Activated T-cell treated with anti-CD3 and anti-CD28 coated beads, Interleukin-2, amount 50 U/mL, for 72 hours (primary cell): ENCODE measurements at regions not wholly inside any gene's neighbourhood (a gene's known extent, or its start where the extent isn't known, plus 50 kb on each side); places are given as distances from the start of the nearest gene placed in this dataset.
"Not testable (repeated sequence)": the region's sequence is repeated elsewhere in the genome, so short reads cannot be mapped to it uniquely, and the experiment has no call there.

Experiments
- ATAC-seq, 2 donors: fragments of 150-1000 bp; cut with Tn5 transposase; replicated peaks in 1 of 2; 2 replicates each; pipeline ENCODE4 v1.10.0; 2021; ENCODE audit warnings: moderate library complexity in 2 of 2, mild to moderate bottlenecking in 1 of 2
- DNase-seq, 2 donors: peaks; one replicate each; pipeline ENCODE4 v3.0.0; 2021 to 2022; ENCODE audit warnings: mixed read lengths in 1 of 2
- H3K27ac Mint-ChIP-seq: one replicate; pipeline ENCODE4 v1.8.0; 2022; ENCODE audit warnings: mild to moderate bottlenecking, moderate library complexity, mixed read lengths
- H3K27me3 Mint-ChIP-seq: one replicate; pipeline ENCODE4 v1.8.0; 2022; ENCODE audit warnings: low read depth, mixed read lengths
- H3K36me3 Mint-ChIP-seq, 2 donors: one replicate each; pipeline ENCODE4 v1.8.0; 2022; ENCODE audit warnings: mixed read lengths in 2 of 2, mild to moderate bottlenecking in 1 of 2; ENCODE audit not compliant: insufficient read depth in 2 of 2
- H3K4me1 Mint-ChIP-seq: one replicate; pipeline ENCODE4 v1.8.0; 2022; ENCODE audit warnings: low read depth, mixed read lengths
- H3K4me3 Mint-ChIP-seq, 2 donors: one replicate each; pipeline ENCODE4 v1.8.0; 2022; ENCODE audit warnings: mild to moderate bottlenecking in 2 of 2, mixed read lengths in 2 of 2, moderate library complexity in 2 of 2
- H3K9me3 Mint-ChIP-seq, 2 donors: one replicate each; pipeline ENCODE4 v1.8.0; 2022; ENCODE audit warnings: mixed read lengths in 2 of 2

- H3K27me3 Mint-ChIP-seq = no peaks in the 10 kb centered on the region
- no peak overlapping the region for H3K4me3 Mint-ChIP-seq
- no peak overlapping the region for H3K27ac Mint-ChIP-seq
- H3K4me1 Mint-ChIP-seq = no peaks in the 10 kb centered on the region
- DNase-seq (no peak), ATAC-seq (no peak)
- H3K9me3 Mint-ChIP-seq = peaks cover 8% of the 10 kb centered on the region in 2 donors
- no peaks in the 10 kb centered on the region for H3K36me3 Mint-ChIP-seq
These were observed 1843.5 kb upstream of the AGA start for GRCh38 chr4:179285696-179286095.

DNA sequence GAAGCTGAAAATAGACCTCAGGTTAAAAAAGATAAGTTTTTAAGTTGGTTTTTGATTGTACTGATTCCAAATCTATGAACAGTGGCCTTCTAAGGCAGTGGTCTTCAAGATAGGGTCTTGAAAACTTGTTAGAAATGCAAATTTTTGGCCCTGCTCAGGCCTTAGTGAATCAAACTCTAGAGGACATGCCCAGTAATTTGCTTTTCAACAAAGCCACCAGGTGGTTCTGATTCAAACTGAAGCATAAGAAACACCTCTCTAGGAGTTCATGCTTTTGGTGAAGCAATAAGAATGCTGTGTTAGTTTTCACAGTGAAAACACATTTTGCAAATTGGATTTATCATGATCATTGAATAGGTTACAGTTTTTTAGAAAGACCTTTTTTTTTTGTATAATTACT is 1849.4 kb upstream of the AGA start:
- no peak overlapping the region for H3K4me3 Mint-ChIP-seq
- H3K36me3 Mint-ChIP-seq = no peaks in the 10 kb centered on the region
- no peak overlapping the region for H3K27ac Mint-ChIP-seq
- H3K4me1 Mint-ChIP-seq = no peaks in the 10 kb centered on the region
- DNase-seq = no peak
- ATAC-seq = no peak
- H3K9me3 Mint-ChIP-seq = peaks cover 3 to 11% of the 10 kb centered on the region in 2 donors
- no peaks in the 10 kb centered on the region for H3K27me3 Mint-ChIP-seq

DNA sequence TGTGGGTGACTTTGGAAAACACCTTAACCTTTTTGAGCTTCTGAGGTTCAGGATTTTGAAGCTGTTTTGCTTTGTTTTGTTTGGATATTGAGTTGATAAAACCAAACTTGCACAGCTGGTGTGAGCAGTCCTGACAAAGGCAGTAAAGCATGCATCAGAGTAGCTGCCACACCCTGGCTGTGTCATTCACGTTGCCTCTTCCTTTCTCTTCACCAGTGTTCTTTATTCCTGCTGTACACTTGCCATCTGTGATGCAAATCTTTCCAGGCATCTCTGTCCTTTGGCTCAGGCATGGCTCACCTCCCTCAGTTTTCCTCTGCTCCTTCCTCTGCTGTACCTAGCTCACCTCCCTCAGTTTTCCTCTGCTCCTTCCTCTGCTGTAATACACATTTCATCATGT is 1850.2 kb upstream of the AGA start:
- no peaks in the 10 kb centered on the region for H3K36me3 Mint-ChIP-seq
- H3K4me1 Mint-ChIP-seq = no peaks in the 10 kb centered on the region
- no peak for DNase-seq
- no peak overlapping the region for H3K27ac Mint-ChIP-seq
- no peaks in the 10 kb centered on the region for H3K27me3 Mint-ChIP-seq
- no peak for ATAC-seq
- no peak overlapping the region for H3K4me3 Mint-ChIP-seq
- peaks cover 3 to 11% of the 10 kb centered on the region in 2 donors for H3K9me3 Mint-ChIP-seq

GRCh38 chr4:179307297-179308136 is 1865.3 kb upstream of the AGA start:
- Mint-ChIP-seq H3K4me1 (no peaks in the 10 kb centered on the region), H3K9me3 (peaks cover 3 to 4% of the 10 kb centered on the region in 2 donors), H3K27ac (no peak overlapping the region), H3K36me3 (peaks cover 1 to 2% of the 10 kb centered on the region in 2 donors), H3K4me3 (no peak overlapping the region), H3K27me3 (no peaks in the 10 kb centered on the region)
- no peak for ATAC-seq
- peak; percentile 13 to 26 for DNase-seq

GRCh38 chr4:179313823-179314222 is 1871.6 kb upstream of the AGA start:
- peaks cover 0 to 2% of the 10 kb centered on the region in 2 donors for H3K36me3 Mint-ChIP-seq
- ATAC-seq = no peak
- no peaks in the 10 kb centered on the region for H3K27me3 Mint-ChIP-seq
- no peak overlapping the region for H3K4me3 Mint-ChIP-seq
- H3K4me1 Mint-ChIP-seq = no peaks in the 10 kb centered on the region
- H3K9me3 Mint-ChIP-seq = peaks cover 6 to 9% of the 10 kb centered on the region in 2 donors
- H3K27ac Mint-ChIP-seq = no peak overlapping the region
- DNase-seq = no peak

DNA sequence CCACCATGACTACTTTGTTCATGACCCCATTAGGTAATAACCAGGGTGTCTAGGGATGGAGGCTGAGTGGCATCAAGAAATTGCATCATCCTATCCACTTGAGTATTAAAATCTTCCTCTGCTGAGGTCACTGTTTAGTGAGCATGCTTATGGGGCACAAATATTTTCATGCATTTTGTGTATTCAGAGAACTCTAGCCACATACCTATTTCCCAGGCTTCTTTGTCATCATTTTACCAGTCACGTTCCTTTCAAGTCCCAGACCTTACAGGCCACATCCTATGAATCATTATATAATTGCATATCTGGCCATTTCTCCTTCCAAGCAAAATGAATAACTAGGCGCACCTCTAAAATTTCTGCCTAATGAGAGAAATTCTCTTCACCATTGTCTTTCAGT is 1882.9 kb upstream of the AGA start:
- no peak for DNase-seq
- peaks cover 2 to 7% of the 10 kb centered on the region in 2 donors for H3K9me3 Mint-ChIP-seq
- no peak overlapping the region for H3K4me3 Mint-ChIP-seq
- peaks cover 0 to 1% of the 10 kb centered on the region in 2 donors for H3K36me3 Mint-ChIP-seq
- no peaks in the 10 kb centered on the region for H3K27me3 Mint-ChIP-seq
- H3K27ac Mint-ChIP-seq = no peak overlapping the region
- ATAC-seq = no peak
- no peaks in the 10 kb centered on the region for H3K4me1 Mint-ChIP-seq

DNA sequence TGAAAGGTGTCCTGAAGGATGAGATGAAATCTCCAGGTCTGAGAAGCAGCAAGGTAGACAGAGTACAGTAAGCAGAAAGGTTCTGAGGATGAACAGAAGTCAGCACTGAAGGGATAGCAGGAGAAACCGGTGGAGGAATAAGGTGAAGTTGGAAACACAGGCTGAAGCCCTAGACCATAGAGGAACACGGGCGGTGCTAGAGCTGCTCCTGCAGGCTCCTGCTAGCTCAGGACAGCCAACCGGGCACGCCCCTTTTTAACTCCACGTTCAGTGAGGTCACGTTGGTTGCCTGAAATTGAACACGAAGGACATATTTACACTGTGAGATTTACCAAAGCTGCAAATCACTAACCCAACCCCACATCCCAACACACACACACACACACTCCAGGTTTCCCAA is 1886.4 kb upstream of the AGA start:
- Mint-ChIP-seq H3K9me3 (peaks cover 2 to 9% of the 10 kb centered on the region in 2 donors), H3K27me3 (no peaks in the 10 kb centered on the region), H3K4me3 (no peak overlapping the region), H3K36me3 (peaks cover 0 to 1% of the 10 kb centered on the region in 2 donors), H3K4me1 (no peaks in the 10 kb centered on the region), H3K27ac (no peak overlapping the region)
- ATAC-seq (no peak), DNase-seq (no peak)

GRCh38 chr4:179331362-179331761 is 1889.1 kb upstream of the AGA start:
- Mint-ChIP-seq H3K4me3 (no peak overlapping the region), H3K27ac (no peak overlapping the region), H3K27me3 (no peaks in the 10 kb centered on the region), H3K9me3 (peaks cover 0 to 2% of the 10 kb centered on the region in 2 donors), H3K36me3 (peaks cover 0 to 1% of the 10 kb centered on the region in 2 donors), H3K4me1 (no peaks in the 10 kb centered on the region)
- DNase-seq = no peak
- ATAC-seq = no peak

DNA sequence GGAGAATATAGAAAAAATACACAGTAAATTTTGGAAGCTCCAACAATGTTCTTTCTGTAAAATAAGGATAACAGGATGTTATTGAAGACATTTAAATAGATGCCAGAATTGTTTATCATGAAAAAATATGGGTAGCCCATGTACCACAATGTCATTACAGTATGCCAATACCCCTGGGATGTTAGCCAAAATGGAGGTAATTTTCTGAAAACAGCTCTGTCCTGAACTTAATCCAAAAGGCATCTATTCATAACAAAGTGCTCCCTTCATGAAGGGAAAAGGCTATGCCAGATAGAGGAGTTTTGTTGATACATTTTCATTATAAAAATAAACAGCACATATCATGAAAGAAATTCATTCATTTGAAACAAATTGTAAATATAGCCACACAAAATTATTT is 1902.6 kb upstream of the AGA start:
- Mint-ChIP-seq H3K27me3 (no peaks in the 10 kb centered on the region), H3K9me3 (peaks cover 3 to 5% of the 10 kb centered on the region in 2 donors), H3K4me3 (no peak overlapping the region), H3K27ac (no peak overlapping the region), H3K4me1 (no peaks in the 10 kb centered on the region), H3K36me3 (peaks cover 0 to 7% of the 10 kb centered on the region in 2 donors)
- ATAC-seq = no peak
- no peak for DNase-seq

DNA sequence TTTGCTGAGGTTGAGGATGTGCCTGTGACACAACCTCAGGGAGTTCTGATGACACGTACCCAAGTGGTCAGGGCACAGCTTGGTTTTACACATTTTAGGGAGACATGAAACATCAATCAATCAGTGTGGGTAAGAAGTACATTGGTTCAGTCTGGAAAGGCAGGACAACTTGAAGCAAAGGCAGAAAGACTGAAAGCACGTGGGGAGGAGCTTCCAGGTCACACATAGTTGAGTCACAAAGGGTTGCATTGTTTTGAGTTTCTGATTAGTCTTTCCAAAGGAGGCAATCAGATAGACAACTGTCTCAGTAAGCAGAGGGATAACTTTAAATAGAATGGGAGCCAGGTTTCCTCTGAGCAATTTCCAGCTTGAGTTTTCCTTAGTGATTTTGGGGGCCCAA is 1910.0 kb upstream of the AGA start:
- Mint-ChIP-seq H3K4me3 (no peak overlapping the region), H3K27me3 (no peaks in the 10 kb centered on the region), H3K36me3 (peaks cover 0 to 5% of the 10 kb centered on the region in 2 donors), H3K27ac (no peak overlapping the region), H3K9me3 (peaks cover 4 to 15% of the 10 kb centered on the region in 2 donors), H3K4me1 (no peaks in the 10 kb centered on the region)
- DNase-seq (no peak), ATAC-seq (no peak)

DNA sequence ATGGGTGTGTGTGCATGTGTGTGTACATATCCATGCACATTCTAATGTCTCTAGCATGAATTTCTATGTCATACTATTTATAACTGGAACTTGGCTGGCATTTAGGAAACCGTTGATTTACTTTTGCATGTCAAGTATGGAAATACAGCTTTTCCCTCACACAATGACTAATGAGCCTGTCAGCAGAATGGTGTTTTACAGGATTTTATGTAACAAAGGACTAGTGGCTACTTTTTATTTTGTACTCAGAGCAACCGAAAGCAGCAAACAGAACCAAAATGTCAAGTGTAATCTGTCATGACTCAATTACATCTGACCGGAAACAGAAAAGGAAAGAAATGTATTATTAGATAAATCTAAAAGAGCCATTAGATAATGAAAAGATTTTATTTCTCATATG is 1911.5 kb upstream of the AGA start:
- no peak overlapping the region for H3K27ac Mint-ChIP-seq
- no peak for ATAC-seq
- H3K27me3 Mint-ChIP-seq = no peaks in the 10 kb centered on the region
- H3K36me3 Mint-ChIP-seq = no peaks in the 10 kb centered on the region
- no peak overlapping the region for H3K4me3 Mint-ChIP-seq
- H3K9me3 Mint-ChIP-seq = peaks cover 4 to 12% of the 10 kb centered on the region in 2 donors
- no peaks in the 10 kb centered on the region for H3K4me1 Mint-ChIP-seq
- DNase-seq = no peak

GRCh38 chr4:179361978-179362486 is 1919.8 kb upstream of the AGA start:
- no peaks in the 10 kb centered on the region for H3K27me3 Mint-ChIP-seq
- H3K4me3 Mint-ChIP-seq = no peak overlapping the region
- peaks cover 10% of the 10 kb centered on the region in 2 donors for H3K9me3 Mint-ChIP-seq
- no peaks in the 10 kb centered on the region for H3K36me3 Mint-ChIP-seq
- no peaks in the 10 kb centered on the region for H3K4me1 Mint-ChIP-seq
- no peak for DNase-seq
- H3K27ac Mint-ChIP-seq = no peak overlapping the region
- no peak for ATAC-seq

- not testable (repeated sequence) for H3K9me3 Mint-ChIP-seq, DNase-seq, ATAC-seq
These were observed 1923.7 kb upstream of the AGA start for GRCh38 chr4:179365932-179366331.

GRCh38 chr4:179372242-179372641 is 1930.0 kb upstream of the AGA start:
- no peak overlapping the region for H3K4me3 Mint-ChIP-seq
- peaks cover 0 to 1% of the 10 kb centered on the region in 2 donors for H3K36me3 Mint-ChIP-seq
- no peaks in the 10 kb centered on the region for H3K27me3 Mint-ChIP-seq
- ATAC-seq (no peak), DNase-seq (no peak)
- H3K4me1 Mint-ChIP-seq = no peaks in the 10 kb centered on the region
- H3K27ac Mint-ChIP-seq = no peak overlapping the region
- peaks cover 4 to 8% of the 10 kb centered on the region in 2 donors for H3K9me3 Mint-ChIP-seq

More at GRCh38 chr4:179365932-179366331, 1923.7 kb upstream of the AGA start:
- not testable (repeated sequence) for H3K27ac Mint-ChIP-seq, H3K4me1 Mint-ChIP-seq, H3K4me3 Mint-ChIP-seq, H3K27me3 Mint-ChIP-seq, H3K36me3 Mint-ChIP-seq
